ENCODE measurements at regions not wholly inside any gene's neighbourhood (a gene's known extent, or its start where the extent isn't known, plus 50 kb on each side); places are given as distances from the start of the nearest gene placed in this dataset.

GRCh38 chr5:62059960-62060359 is 246.0 kb upstream of the KIF2A start (continued):
- TF ChIP-seq, protein P1, sequence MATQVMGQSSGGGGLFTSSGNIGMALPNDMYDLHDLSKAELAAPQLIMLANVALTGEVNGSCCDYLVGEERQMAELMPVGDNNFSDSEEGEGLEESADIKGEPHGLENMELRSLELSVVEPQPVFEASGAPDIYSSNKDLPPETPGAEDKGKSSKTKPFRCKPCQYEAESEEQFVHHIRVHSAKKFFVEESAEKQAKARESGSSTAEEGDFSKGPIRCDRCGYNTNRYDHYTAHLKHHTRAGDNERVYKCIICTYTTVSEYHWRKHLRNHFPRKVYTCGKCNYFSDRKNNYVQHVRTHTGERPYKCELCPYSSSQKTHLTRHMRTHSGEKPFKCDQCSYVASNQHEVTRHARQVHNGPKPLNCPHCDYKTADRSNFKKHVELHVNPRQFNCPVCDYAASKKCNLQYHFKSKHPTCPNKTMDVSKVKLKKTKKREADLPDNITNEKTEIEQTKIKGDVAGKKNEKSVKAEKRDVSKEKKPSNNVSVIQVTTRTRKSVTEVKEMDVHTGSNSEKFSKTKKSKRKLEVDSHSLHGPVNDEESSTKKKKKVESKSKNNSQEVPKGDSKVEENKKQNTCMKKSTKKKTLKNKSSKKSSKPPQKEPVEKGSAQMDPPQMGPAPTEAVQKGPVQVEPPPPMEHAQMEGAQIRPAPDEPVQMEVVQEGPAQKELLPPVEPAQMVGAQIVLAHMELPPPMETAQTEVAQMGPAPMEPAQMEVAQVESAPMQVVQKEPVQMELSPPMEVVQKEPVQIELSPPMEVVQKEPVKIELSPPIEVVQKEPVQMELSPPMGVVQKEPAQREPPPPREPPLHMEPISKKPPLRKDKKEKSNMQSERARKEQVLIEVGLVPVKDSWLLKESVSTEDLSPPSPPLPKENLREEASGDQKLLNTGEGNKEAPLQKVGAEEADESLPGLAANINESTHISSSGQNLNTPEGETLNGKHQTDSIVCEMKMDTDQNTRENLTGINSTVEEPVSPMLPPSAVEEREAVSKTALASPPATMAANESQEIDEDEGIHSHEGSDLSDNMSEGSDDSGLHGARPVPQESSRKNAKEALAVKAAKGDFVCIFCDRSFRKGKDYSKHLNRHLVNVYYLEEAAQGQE (IDR thresholded peaks at IDR 0.05; ENCODE audit: low read depth, low read length): no peak
- TF ChIP-seq, protein P2, sequence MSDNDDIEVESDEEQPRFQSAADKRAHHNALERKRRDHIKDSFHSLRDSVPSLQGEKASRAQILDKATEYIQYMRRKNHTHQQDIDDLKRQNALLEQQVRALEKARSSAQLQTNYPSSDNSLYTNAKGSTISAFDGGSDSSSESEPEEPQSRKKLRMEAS (IDR thresholded peaks at IDR 0.05; ENCODE audit: low read depth): no peak
- TF ChIP-seq SMC3 (IDR thresholded peaks at IDR 0.05; ENCODE audit: low read depth, low read length): no peak
- TF ChIP-seq RCOR1 (IDR thresholded peaks at IDR 0.05; ENCODE audit: low read length): no peak
- no peak for TF ChIP-seq TCF12 (IDR thresholded peaks at IDR 0.05)

- ChIA-PET CTCF (interaction anchor here (0.5 kb wide), 1 partner anchor 191 kb away, joined by 3 read pairs; no protein-coding TSS in a partner anchor), POLR2A (no interaction called here)
- Histone ChIP-seq H3F3A (replicated peaks; ENCODE audit: insufficient read depth) (no peaks in the 10 kb centered on the region), H3K9ac (no peak overlapping the region), H3K4me3 (ENCODE audit: low read depth in 2 of 2, low read length in 1 of 2) (no peak overlapping the region), H3K4me1 (ENCODE audit: control insufficient read depth in 1 of 2, insufficient read depth in 2 of 2, low read depth in 1 of 2, low read length in 1 of 2) (no peaks in the 10 kb centered on the region; a peak in 1 of 4 replicates), H3K79me2 (ENCODE audit: insufficient read depth) (no peaks in the 10 kb centered on the region), H3K9me3 (no peaks in the 10 kb centered on the region), H3K27me3 (ENCODE audit: insufficient read depth) (no peaks in the 10 kb centered on the region), H3K36me3 (replicated peaks in 1 of 2; ENCODE audit: control insufficient read depth in 1 of 2, insufficient read depth in 2 of 2, low read length in 1 of 2) (no peaks in the 10 kb centered on the region), H2AFZ (ENCODE audit: low read depth) (no peak overlapping the region), H3K27ac (ENCODE audit: low read depth in 2 of 2, low read length in 1 of 2) (no peak overlapping the region), H4K20me1 (ENCODE audit: insufficient read depth) (no peaks in the 10 kb centered on the region), H3K9me2 (no peaks in the 10 kb centered on the region), H3K4me2 (no peak overlapping the region)
- TF ChIP-seq JUND (IDR thresholded peaks at IDR 0.05) (no peak), CTCF (IDR thresholded peaks at IDR 0.05) (no peak), EZH2phosphoT487 (IDR thresholded peaks at IDR 0.05; ENCODE audit: borderline replicate concordance, low read depth) (no peak), EP300 (IDR thresholded peaks at IDR 0.05; ENCODE audit: borderline replicate concordance in 1 of 2, low read depth in 1 of 2, low read length in 1 of 2) (no peak), MEF2A (IDR thresholded peaks at IDR 0.05; ENCODE audit: borderline replicate concordance, low read depth) (no peak), CHD2 (IDR thresholded peaks at IDR 0.05; ENCODE audit: low read length, partially characterized antibody) (no peak), FOSL2 (IDR thresholded peaks at IDR 0.05; ENCODE audit: borderline replicate concordance, low read depth) (no peak), ELF1 (IDR thresholded peaks at IDR 0.05) (no peak), GATA2 (CRISPR knock-in tag; IDR thresholded peaks at IDR 0.05) (no peak), SIN3A (IDR thresholded peaks at IDR 0.05; ENCODE audit: borderline replicate concordance, low read depth, low read length) (no peak), RFX5 (IDR thresholded peaks at IDR 0.05; ENCODE audit: low read length) (no peak), RAD21 (IDR thresholded peaks at IDR 0.05; ENCODE audit: low read length) (no peak), TAF1 (IDR thresholded peaks at IDR 0.05; ENCODE audit: borderline replicate concordance, low read depth, low read length) (no peak)
- TF ChIP-seq, protein P3, sequence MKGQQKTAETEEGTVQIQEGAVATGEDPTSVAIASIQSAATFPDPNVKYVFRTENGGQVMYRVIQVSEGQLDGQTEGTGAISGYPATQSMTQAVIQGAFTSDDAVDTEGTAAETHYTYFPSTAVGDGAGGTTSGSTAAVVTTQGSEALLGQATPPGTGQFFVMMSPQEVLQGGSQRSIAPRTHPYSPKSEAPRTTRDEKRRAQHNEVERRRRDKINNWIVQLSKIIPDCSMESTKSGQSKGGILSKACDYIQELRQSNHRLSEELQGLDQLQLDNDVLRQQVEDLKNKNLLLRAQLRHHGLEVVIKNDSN (IDR thresholded peaks at IDR 0.05; ENCODE audit: borderline replicate concordance, low read depth): no peak
- DNase-seq: no peak
- 50% methylated on average over 4 of the region's 4 CpGs for WGBS (ENCODE audit: low lambda C conversion rate)
These were observed 241.0 kb upstream of the KIF2A start for GRCh38 chr5:62065050-62065449.
